ENCODE measurements at regions not wholly inside any gene's neighbourhood (a gene's known extent, or its start where the extent isn't known, plus 50 kb on each side); places are given as distances from the start of the nearest gene placed in this dataset.

DNA sequence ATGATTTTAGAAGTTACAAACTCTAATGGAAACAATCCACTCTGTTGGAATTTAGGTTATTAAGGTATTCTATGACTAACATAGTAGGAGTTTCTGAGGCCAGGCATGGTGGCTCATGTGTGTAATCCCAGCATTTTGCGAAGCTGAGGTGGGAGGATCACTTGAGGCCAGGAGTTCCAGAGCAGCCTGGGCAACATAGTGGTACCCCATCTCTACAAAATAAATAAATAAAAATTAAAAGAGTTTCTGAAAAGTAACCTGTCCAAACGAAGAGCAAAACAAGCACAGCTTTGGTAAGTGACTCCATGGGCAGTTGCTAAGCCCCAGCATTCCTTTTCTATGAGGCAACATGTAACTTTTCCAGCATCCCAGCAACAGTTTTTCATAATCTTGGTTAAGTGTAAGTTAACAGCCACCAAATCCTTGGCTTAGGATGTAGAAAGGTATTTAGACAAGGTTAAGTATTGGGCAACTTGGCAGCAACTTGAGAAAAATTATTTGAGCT, 86.3 kb downstream of the SOX4 start:
- TF ChIP-seq, protein P1, sequence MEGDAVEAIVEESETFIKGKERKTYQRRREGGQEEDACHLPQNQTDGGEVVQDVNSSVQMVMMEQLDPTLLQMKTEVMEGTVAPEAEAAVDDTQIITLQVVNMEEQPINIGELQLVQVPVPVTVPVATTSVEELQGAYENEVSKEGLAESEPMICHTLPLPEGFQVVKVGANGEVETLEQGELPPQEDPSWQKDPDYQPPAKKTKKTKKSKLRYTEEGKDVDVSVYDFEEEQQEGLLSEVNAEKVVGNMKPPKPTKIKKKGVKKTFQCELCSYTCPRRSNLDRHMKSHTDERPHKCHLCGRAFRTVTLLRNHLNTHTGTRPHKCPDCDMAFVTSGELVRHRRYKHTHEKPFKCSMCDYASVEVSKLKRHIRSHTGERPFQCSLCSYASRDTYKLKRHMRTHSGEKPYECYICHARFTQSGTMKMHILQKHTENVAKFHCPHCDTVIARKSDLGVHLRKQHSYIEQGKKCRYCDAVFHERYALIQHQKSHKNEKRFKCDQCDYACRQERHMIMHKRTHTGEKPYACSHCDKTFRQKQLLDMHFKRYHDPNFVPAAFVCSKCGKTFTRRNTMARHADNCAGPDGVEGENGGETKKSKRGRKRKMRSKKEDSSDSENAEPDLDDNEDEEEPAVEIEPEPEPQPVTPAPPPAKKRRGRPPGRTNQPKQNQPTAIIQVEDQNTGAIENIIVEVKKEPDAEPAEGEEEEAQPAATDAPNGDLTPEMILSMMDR (IDR thresholded peaks at IDR 0.05): no peak
- no peak for TF ChIP-seq POLR2A (IDR thresholded peaks at IDR 0.05)

All from suprapubic skin (tissue), 3 donors.